ENCODE measurements at regions not wholly inside any gene's neighbourhood (a gene's known extent, or its start where the extent isn't known, plus 50 kb on each side); places are given as distances from the start of the nearest gene placed in this dataset.

- peaks cover 6% of the 10 kb centered on the region; the same call in 1 of the 2 replicates for H4K20me1 ChIP-seq (replicated peaks; ENCODE audit: control insufficient read depth, insufficient read depth, low read length)
- ChIA-PET POLR2A (interaction anchor here (0.9 kb wide), 1 partner anchor 28 kb away, joined by 3 read pairs; no protein-coding TSS in a partner anchor), CTCF (ENCODE audit: low intra/inter-chr PET ratio) (no interaction called here)
- ATAC-seq (no peak), FAIRE-seq (no peak), DNase-seq (ENCODE audit: extremely low read depth in 1 of 4, low spot score in 3 of 4) (no peak)
- no peaks in the 10 kb centered on the region for H3K36me3 ChIP-seq (ENCODE audit: control insufficient read depth, insufficient read depth, low read length)
- H3K9ac ChIP-seq (ENCODE audit: insufficient read depth in 1 of 2, low read depth in 2 of 2, low read length in 2 of 2), result no peak overlapping the region
- H3K4me1 ChIP-seq (replicated peaks in 1 of 2; ENCODE audit: control insufficient read depth in 2 of 2, insufficient read depth in 2 of 2, low read length in 2 of 2), result no peaks in the 10 kb centered on the region
- 0% methylated on average over 2 of the region's 2 CpGs for WGBS (ENCODE audit: insufficient coverage, low coverage, missing lambda C conversion rate)
- H3K4me3 ChIP-seq, result no peak overlapping the region
- H3K27ac ChIP-seq (ENCODE audit: extremely low read depth, low read depth, low read length), result no peak overlapping the region
- peaks cover 11 to 45% of the 10 kb centered on the region in 2 experiments; a peak in 4 of 5 replicates for H3K27me3 ChIP-seq (ENCODE audit: control insufficient read depth in 2 of 2, insufficient read depth in 2 of 2, low read length in 2 of 2)
- H3K4me2 ChIP-seq (ENCODE audit: insufficient read depth, low read length), result no peak overlapping the region
- in situ Hi-C loops (cut with MboI), result no loop called here
- H3K9me3 ChIP-seq (replicated peaks; ENCODE audit: control insufficient read depth, insufficient read depth, low read depth, low read length), result no peaks in the 10 kb centered on the region
- no TSS peak for BruUV-seq (replicated peaks)
- H3K9me1 ChIP-seq (ENCODE audit: control insufficient read depth, insufficient read depth, low read length), result no peaks in the 10 kb centered on the region
- H2AFZ ChIP-seq (ENCODE audit: low read depth, low read length), result no peak overlapping the region
- no peak for TF ChIP-seq ZBTB26 (CRISPR knock-in tag; IDR thresholded peaks at IDR 0.05)
- no peak for TF ChIP-seq ZNF324 (CRISPR knock-in tag; IDR thresholded peaks at IDR 0.05)
- TF ChIP-seq MCM7 (IDR thresholded peaks at IDR 0.05), result no peak
- TF ChIP-seq, protein P1, sequence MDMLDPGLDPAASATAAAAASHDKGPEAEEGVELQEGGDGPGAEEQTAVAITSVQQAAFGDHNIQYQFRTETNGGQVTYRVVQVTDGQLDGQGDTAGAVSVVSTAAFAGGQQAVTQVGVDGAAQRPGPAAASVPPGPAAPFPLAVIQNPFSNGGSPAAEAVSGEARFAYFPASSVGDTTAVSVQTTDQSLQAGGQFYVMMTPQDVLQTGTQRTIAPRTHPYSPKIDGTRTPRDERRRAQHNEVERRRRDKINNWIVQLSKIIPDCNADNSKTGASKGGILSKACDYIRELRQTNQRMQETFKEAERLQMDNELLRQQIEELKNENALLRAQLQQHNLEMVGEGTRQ (CRISPR knock-in tag; IDR thresholded peaks at IDR 0.05), result no peak
- no peak for TF ChIP-seq CTBP1 (IDR thresholded peaks at IDR 0.05; ENCODE audit: borderline replicate concordance)
- TF ChIP-seq ZNF347 (CRISPR knock-in tag; IDR thresholded peaks at IDR 0.05; ENCODE audit: low read depth), result no peak
- no peak for TF ChIP-seq RBM17 (IDR thresholded peaks at IDR 0.05; ENCODE audit: borderline replicate concordance, low read depth, low read length)
- TF ChIP-seq, protein P2, sequence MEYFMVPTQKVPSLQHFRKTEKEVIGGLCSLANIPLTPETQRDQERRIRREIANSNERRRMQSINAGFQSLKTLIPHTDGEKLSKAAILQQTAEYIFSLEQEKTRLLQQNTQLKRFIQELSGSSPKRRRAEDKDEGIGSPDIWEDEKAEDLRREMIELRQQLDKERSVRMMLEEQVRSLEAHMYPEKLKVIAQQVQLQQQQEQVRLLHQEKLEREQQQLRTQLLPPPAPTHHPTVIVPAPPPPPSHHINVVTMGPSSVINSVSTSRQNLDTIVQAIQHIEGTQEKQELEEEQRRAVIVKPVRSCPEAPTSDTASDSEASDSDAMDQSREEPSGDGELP (CRISPR knock-in tag; IDR thresholded peaks at IDR 0.05; ENCODE audit: borderline replicate concordance), result no peak
- no peak for TF ChIP-seq ZFP1 (CRISPR knock-in tag; IDR thresholded peaks at IDR 0.05)
- TF ChIP-seq FOXA3 (CRISPR knock-in tag; conservative IDR thresholded peaks at IDR 0.05 in 1 of 2, IDR thresholded peaks at IDR 0.05 in 1 of 2), result no peak
- no peak for TF ChIP-seq PHF21A (IDR thresholded peaks at IDR 0.05; ENCODE audit: borderline replicate concordance, low read depth)
- TF ChIP-seq TBL1XR1 (IDR thresholded peaks at IDR 0.05; ENCODE audit: low read length in 2 of 2), result no peak
- TF ChIP-seq BACH1 (tag; IDR thresholded peaks at IDR 0.05), result no peak
- no peak for TF ChIP-seq SOX6 (IDR thresholded peaks at IDR 0.05)
- TF ChIP-seq RBM39 (optimal IDR thresholded peaks at IDR 0.05; ENCODE audit: low read depth, low read length), result no peak
- no peak for TF ChIP-seq TARDBP (IDR thresholded peaks at IDR 0.05)
- no peak for TF ChIP-seq MIER1 (IDR thresholded peaks at IDR 0.05; ENCODE audit: low read depth)
- no peak for TF ChIP-seq ELK1 (CRISPR knock-in tag; IDR thresholded peaks at IDR 0.05)
- intact Hi-C loops (cut with micrococcal nuclease), result no loop called here
- no peaks in the 10 kb centered on the region for H3K79me2 ChIP-seq (ENCODE audit: control insufficient read depth, insufficient read depth, low read length)
Observed at GRCh38 chr7:36023033-36023560, 130.0 kb upstream of the EEPD1 start.
